OCI-LY3 (cell line): ENCODE measurements at regions not wholly inside any gene's neighbourhood (a gene's known extent, or its start where the extent isn't known, plus 50 kb on each side); places are given as distances from the start of the nearest gene placed in this dataset.

ENCODE experiments used
- H2AFZ ChIP-seq: fragments of 200-600, 300-600 bp; shearing (Covaris generic); 2 replicates; pipeline ENCODE4 v1.6.0; 2014; ENCODE audit warnings: antibody characterized with exemption, low read depth, low read length
- H3K27ac ChIP-seq: fragments of 200-600, 300-600 bp; sonication (generic); 2 replicates; pipeline ENCODE4 v1.5.1; 2014; ENCODE audit warnings: mild to moderate bottlenecking, low read length, moderate library complexity, mixed read lengths
- H3K27me3 ChIP-seq: fragments of 200-600, 300-600 bp; sonication (generic); 2 replicates; pipeline ENCODE4 v1.6.1; 2014; ENCODE audit warnings: low read depth, low read length, mixed read lengths
- H3K36me3 ChIP-seq: fragments of 200-600, 300-600 bp; sonication (generic); replicated peaks from 2 replicates; pipeline ENCODE3; 2014; ENCODE audit warnings: low read depth, low read length, mixed read lengths
- H3K4me1 ChIP-seq: fragments of 300-600, 200-600 bp; sonication (generic); 2 replicates; pipeline ENCODE4 v1.6.1; 2014; ENCODE audit warnings: low read length, mixed read lengths
- H3K4me2 ChIP-seq: fragments of 200-600, 300-600 bp; sonication (generic); 2 replicates; pipeline ENCODE4 v1.6.1; 2014; ENCODE audit warnings: low read length, mixed read lengths
- H3K4me3 ChIP-seq: fragments of 300-600, 200-600 bp; sonication (generic); 2 replicates; pipeline ENCODE4 v1.5.1; 2014; ENCODE audit warnings: antibody characterized with exemption, mild to moderate bottlenecking, low read length, moderate library complexity
- H3K79me2 ChIP-seq: fragments of 300-600, 200-600 bp; shearing (Covaris generic); 2 replicates; pipeline ENCODE4 v1.6.1; 2014; ENCODE audit warnings: mild to moderate bottlenecking, low read length, mixed read lengths
- H3K9ac ChIP-seq: fragments of 300-600, 200-600 bp; shearing (Covaris generic); 2 replicates; pipeline ENCODE4 v1.6.0; 2014; ENCODE audit warnings: mild to moderate bottlenecking, low read length, moderate library complexity
- H3K9me3 ChIP-seq: fragments of 200-600, 300-600 bp; shearing (Covaris generic); 2 replicates; pipeline ENCODE4 v1.6.1; 2014; ENCODE audit warnings: low read length, mixed read lengths; ENCODE audit not compliant: insufficient read depth
- H4K20me1 ChIP-seq: fragments of 200-600, 300-600 bp; sonication (generic); 2 replicates; pipeline ENCODE4 v1.6.1; 2016; ENCODE audit warnings: low read length, mixed read lengths; ENCODE audit not compliant: insufficient read depth
- CTCF ChIP-seq: fragments of 200-600, 300-600 bp; sonication (generic); IDR thresholded peaks from 2 replicates; pipeline ENCODE4 v1.5.1; 2014; ENCODE audit warnings: antibody characterized with exemption, low read length, low read depth
- EZH2phosphoT487 ChIP-seq: fragments of 200-600 bp; shearing (Covaris generic); IDR thresholded peaks from 2 replicates; pipeline ENCODE4 v1.6.1; 2018; ENCODE audit warnings: antibody characterized with exemption, mixed run types, low read depth

- TF ChIP-seq CTCF, result no peak
- no peak for TF ChIP-seq EZH2phosphoT487
- Histone ChIP-seq H3K79me2 (no peaks in the 10 kb centered on the region), H3K27me3 (no peaks in the 10 kb centered on the region), H3K4me3 (no peak overlapping the region), H3K27ac (no peak overlapping the region), H4K20me1 (no peaks in the 10 kb centered on the region), H3K4me1 (peaks cover 10% of the 10 kb centered on the region), H3K9me3 (no peaks in the 10 kb centered on the region), H2AFZ (no peak overlapping the region), H3K4me2 (no peak overlapping the region), H3K36me3 (no peaks in the 10 kb centered on the region), H3K9ac (no peak overlapping the region)
Observed at GRCh38 chr2:186342029-186342428, 144.0 kb upstream of the ZC3H15 start.

GRCh38 chr2:186345745-186346144, 140.3 kb upstream of the ZC3H15 start:
- H3K9me3 ChIP-seq, result no peaks in the 10 kb centered on the region
- no peaks in the 10 kb centered on the region for H3K36me3 ChIP-seq
- peak overlapping the region; percentile 10 for H3K4me2 ChIP-seq
- no peak overlapping the region for H3K9ac ChIP-seq
- H2AFZ ChIP-seq, result no peak overlapping the region
- no peak overlapping the region for H3K27ac ChIP-seq
- no peaks in the 10 kb centered on the region for H4K20me1 ChIP-seq
- H3K79me2 ChIP-seq, result no peaks in the 10 kb centered on the region
- no peaks in the 10 kb centered on the region for H3K27me3 ChIP-seq
- H3K4me1 ChIP-seq, result peaks cover 14% of the 10 kb centered on the region
- H3K4me3 ChIP-seq, result no peak overlapping the region
- TF ChIP-seq CTCF (no peak), EZH2phosphoT487 (no peak)

GRCh38 chr2:186346216-186346615, 139.8 kb upstream of the ZC3H15 start:
- peak overlapping the region; percentile 10; the same call in 1 of the 2 replicates for H3K4me2 ChIP-seq
- no peaks in the 10 kb centered on the region for H3K36me3 ChIP-seq
- H2AFZ ChIP-seq, result no peak overlapping the region

GRCh38 chr2:186347472-186347871, 138.6 kb upstream of the ZC3H15 start:
- H3K4me1 ChIP-seq, result peaks cover 14% of the 10 kb centered on the region
- H3K27ac ChIP-seq, result no peak overlapping the region
- no peak overlapping the region for H3K4me2 ChIP-seq
- no peaks in the 10 kb centered on the region for H3K79me2 ChIP-seq
- no peak overlapping the region for H3K4me3 ChIP-seq
- H3K27me3 ChIP-seq, result no peaks in the 10 kb centered on the region
- no peak overlapping the region for H2AFZ ChIP-seq
- no peak for TF ChIP-seq CTCF
- no peak for TF ChIP-seq EZH2phosphoT487
- H3K36me3 ChIP-seq, result no peaks in the 10 kb centered on the region
- no peak overlapping the region for H3K9ac ChIP-seq
- no peaks in the 10 kb centered on the region for H4K20me1 ChIP-seq
- H3K9me3 ChIP-seq, result no peaks in the 10 kb centered on the region

More at GRCh38 chr2:186346216-186346615, 139.8 kb upstream of the ZC3H15 start:
- Histone ChIP-seq H3K27ac (no peak overlapping the region), H3K9ac (no peak overlapping the region), H3K9me3 (no peaks in the 10 kb centered on the region), H3K27me3 (no peaks in the 10 kb centered on the region), H4K20me1 (no peaks in the 10 kb centered on the region), H3K4me3 (no peak overlapping the region), H3K4me1 (peaks cover 14% of the 10 kb centered on the region), H3K79me2 (no peaks in the 10 kb centered on the region)
- TF ChIP-seq EZH2phosphoT487, result no peak
- TF ChIP-seq CTCF, result no peak
